Activated T-helper 2 cell treated with anti-CD3 and anti-CD28 coated beads, Interferon-gamma antibody, Interleukin-2, Interleukin-4, amounts not matched to agents 10 μg/mL and 5 μg/mL and 100 μg/mL, durations not matched to agents 14 hours and 24 hours and 36 hours (primary cell): ENCODE measurements at regions not wholly inside any gene's neighbourhood (a gene's known extent, or its start where the extent isn't known, plus 50 kb on each side); places are given as distances from the start of the nearest gene placed in this dataset.

ENCODE experiments used
- DNase-seq: peaks from one replicate; pipeline ENCODE4 v3.0.0; 2021; ENCODE audit warnings: low spot score
- H3K27ac Mint-ChIP-seq: one replicate; pipeline ENCODE4 v1.8.0; 2021; ENCODE audit warnings: mixed read lengths
- H3K27me3 Mint-ChIP-seq: one replicate; pipeline ENCODE4 v1.8.0; 2021; ENCODE audit warnings: low read depth, mixed read lengths
- H3K36me3 Mint-ChIP-seq: one replicate; pipeline ENCODE4 v1.8.0; 2021; ENCODE audit warnings: low read depth, mixed read lengths
- H3K4me1 Mint-ChIP-seq: one replicate; pipeline ENCODE4 v1.8.0; 2021; ENCODE audit warnings: low read depth, mixed read lengths
- H3K4me3 Mint-ChIP-seq: one replicate; pipeline ENCODE4 v1.8.0; 2021; ENCODE audit warnings: low read depth, mild to moderate bottlenecking, moderate library complexity, mixed read lengths
- H3K9me3 Mint-ChIP-seq: one replicate; pipeline ENCODE4 v1.8.0; 2021; ENCODE audit warnings: mixed read lengths
- intact Hi-C: fragments of 100-400 bp; cut with micrococcal nuclease; formaldehyde crosslinking; loops from one replicate; pipeline ENCODE4 v1.15.1; 2023

- no peak for DNase-seq
- Mint-ChIP-seq H3K4me1 (no peaks in the 10 kb centered on the region), H3K9me3 (no peaks in the 10 kb centered on the region), H3K27me3 (no peaks in the 10 kb centered on the region), H3K36me3 (no peaks in the 10 kb centered on the region), H3K4me3 (no peak overlapping the region), H3K27ac (no peak overlapping the region)
- intact Hi-C loops, result loop anchor here (5.0 to 10.0 kb wide), 2 partner anchors 880 to 912 kb away; no protein-coding TSS in a partner anchor
Observed at GRCh38 chr15:97237160-97237559, 723.3 kb upstream of the ARRDC4 start.

GRCh38 chr15:97248376-97248775 is 712.1 kb upstream of the ARRDC4 start:
- H3K36me3 Mint-ChIP-seq, result no peaks in the 10 kb centered on the region
- DNase-seq, result no peak
- peaks cover 23% of the 10 kb centered on the region for H3K9me3 Mint-ChIP-seq
- intact Hi-C loops, result no loop called here
- H3K4me3 Mint-ChIP-seq, result no peak overlapping the region
- H3K27me3 Mint-ChIP-seq, result no peaks in the 10 kb centered on the region
- no peak overlapping the region for H3K27ac Mint-ChIP-seq
- H3K4me1 Mint-ChIP-seq, result no peaks in the 10 kb centered on the region

- Mint-ChIP-seq H3K27ac (no peak overlapping the region), H3K4me1 (no peaks in the 10 kb centered on the region), H3K9me3 (peaks cover 33% of the 10 kb centered on the region), H3K27me3 (no peaks in the 10 kb centered on the region), H3K4me3 (no peak overlapping the region), H3K36me3 (no peaks in the 10 kb centered on the region)
- DNase-seq, result no peak
- intact Hi-C loops, result no loop called here
Observed at GRCh38 chr15:97259943-97260342, 700.6 kb upstream of the ARRDC4 start.

- H3K27me3 Mint-ChIP-seq, result no peaks in the 10 kb centered on the region
- intact Hi-C loops, result no loop called here
- H3K27ac Mint-ChIP-seq, result no peak overlapping the region
- no peak overlapping the region for H3K4me3 Mint-ChIP-seq
- no peaks in the 10 kb centered on the region for H3K36me3 Mint-ChIP-seq
- peaks cover 36% of the 10 kb centered on the region for H3K9me3 Mint-ChIP-seq
- no peaks in the 10 kb centered on the region for H3K4me1 Mint-ChIP-seq
- DNase-seq, result no peak
Observed at GRCh38 chr15:97301166-97301565, 659.3 kb upstream of the ARRDC4 start.

GRCh38 chr15:97316362-97316761 is 644.1 kb upstream of the ARRDC4 start:
- no peaks in the 10 kb centered on the region for H3K4me1 Mint-ChIP-seq
- DNase-seq, result no peak
- H3K4me3 Mint-ChIP-seq, result no peak overlapping the region
- peaks cover 19% of the 10 kb centered on the region for H3K9me3 Mint-ChIP-seq
- H3K27ac Mint-ChIP-seq, result no peak overlapping the region
- intact Hi-C loops, result no loop called here
- H3K27me3 Mint-ChIP-seq, result no peaks in the 10 kb centered on the region
- H3K36me3 Mint-ChIP-seq, result no peaks in the 10 kb centered on the region

- H3K9me3 Mint-ChIP-seq, result peaks cover 18% of the 10 kb centered on the region
- no peaks in the 10 kb centered on the region for H3K4me1 Mint-ChIP-seq
- no peaks in the 10 kb centered on the region for H3K27me3 Mint-ChIP-seq
- no peaks in the 10 kb centered on the region for H3K36me3 Mint-ChIP-seq
- no peak overlapping the region for H3K27ac Mint-ChIP-seq
- no peak for DNase-seq
- intact Hi-C loops, result no loop called here
- H3K4me3 Mint-ChIP-seq, result no peak overlapping the region
Observed at GRCh38 chr15:97317163-97317562, 643.3 kb upstream of the ARRDC4 start.

GRCh38 chr15:97319291-97319690 is 641.2 kb upstream of the ARRDC4 start:
- Mint-ChIP-seq H3K4me1 (no peaks in the 10 kb centered on the region), H3K27ac (no peak overlapping the region), H3K27me3 (no peaks in the 10 kb centered on the region), H3K4me3 (no peak overlapping the region), H3K9me3 (peaks cover 28% of the 10 kb centered on the region), H3K36me3 (no peaks in the 10 kb centered on the region)
- intact Hi-C loops, result no loop called here
- DNase-seq, result no peak

GRCh38 chr15:97346221-97346620 is 614.3 kb upstream of the ARRDC4 start:
- no peak overlapping the region for H3K27ac Mint-ChIP-seq
- no peak overlapping the region for H3K4me3 Mint-ChIP-seq
- no peak for DNase-seq
- no peaks in the 10 kb centered on the region for H3K27me3 Mint-ChIP-seq
- H3K36me3 Mint-ChIP-seq, result no peaks in the 10 kb centered on the region
- no peaks in the 10 kb centered on the region for H3K4me1 Mint-ChIP-seq
- intact Hi-C loops, result no loop called here
- H3K9me3 Mint-ChIP-seq, result peaks cover 11% of the 10 kb centered on the region

- Mint-ChIP-seq H3K9me3 (peaks cover 15% of the 10 kb centered on the region), H3K27me3 (no peaks in the 10 kb centered on the region), H3K4me1 (no peaks in the 10 kb centered on the region), H3K36me3 (no peaks in the 10 kb centered on the region), H3K4me3 (no peak overlapping the region), H3K27ac (no peak overlapping the region)
- no peak for DNase-seq
- intact Hi-C loops, result no loop called here
Observed at GRCh38 chr15:97350813-97351212, 609.7 kb upstream of the ARRDC4 start.

- DNase-seq, result no peak
- no peak overlapping the region for H3K4me3 Mint-ChIP-seq
- intact Hi-C loops, result no loop called here
- H3K9me3 Mint-ChIP-seq, result peaks cover 3% of the 10 kb centered on the region
- no peaks in the 10 kb centered on the region for H3K27me3 Mint-ChIP-seq
- H3K4me1 Mint-ChIP-seq, result no peaks in the 10 kb centered on the region
- no peaks in the 10 kb centered on the region for H3K36me3 Mint-ChIP-seq
- no peak overlapping the region for H3K27ac Mint-ChIP-seq
Observed at GRCh38 chr15:97383516-97383915, 577.0 kb upstream of the ARRDC4 start.

- H3K4me3 Mint-ChIP-seq, result no peak overlapping the region
- H3K27ac Mint-ChIP-seq, result no peak overlapping the region
- no peak for DNase-seq
- intact Hi-C loops, result no loop called here
- no peaks in the 10 kb centered on the region for H3K4me1 Mint-ChIP-seq
- no peaks in the 10 kb centered on the region for H3K36me3 Mint-ChIP-seq
- H3K9me3 Mint-ChIP-seq, result peaks cover 8% of the 10 kb centered on the region
- no peaks in the 10 kb centered on the region for H3K27me3 Mint-ChIP-seq
Observed at GRCh38 chr15:97386940-97387339, 573.6 kb upstream of the ARRDC4 start.

- Mint-ChIP-seq H3K4me1 (no peaks in the 10 kb centered on the region), H3K36me3 (no peaks in the 10 kb centered on the region), H3K27ac (no peak overlapping the region), H3K27me3 (no peaks in the 10 kb centered on the region), H3K4me3 (no peak overlapping the region), H3K9me3 (peaks cover 23% of the 10 kb centered on the region)
- no peak for DNase-seq
- intact Hi-C loops, result no loop called here
Observed at GRCh38 chr15:97401195-97401594, 559.3 kb upstream of the ARRDC4 start.

- Mint-ChIP-seq H3K27ac (no peak overlapping the region), H3K9me3 (peaks cover 23% of the 10 kb centered on the region), H3K27me3 (no peaks in the 10 kb centered on the region), H3K4me3 (no peak overlapping the region), H3K36me3 (no peaks in the 10 kb centered on the region), H3K4me1 (no peaks in the 10 kb centered on the region)
- intact Hi-C loops, result no loop called here
- no peak for DNase-seq
Observed at GRCh38 chr15:97401970-97402369, 558.5 kb upstream of the ARRDC4 start.

GRCh38 chr15:97406841-97407240 is 553.7 kb upstream of the ARRDC4 start:
- Mint-ChIP-seq H3K9me3 (peaks cover 24% of the 10 kb centered on the region), H3K36me3 (no peaks in the 10 kb centered on the region), H3K27ac (no peak overlapping the region), H3K4me1 (no peaks in the 10 kb centered on the region), H3K27me3 (no peaks in the 10 kb centered on the region), H3K4me3 (no peak overlapping the region)
- no peak for DNase-seq
- intact Hi-C loops, result no loop called here
